HepG2 (cell line): ENCODE measurements at regions not wholly inside any gene's neighbourhood (a gene's known extent, or its start where the extent isn't known, plus 50 kb on each side); places are given as distances from the start of the nearest gene placed in this dataset.

Experiments used
- CTCF ChIP-seq: sonication (generic); formaldehyde crosslinking; IDR thresholded peaks from 2 replicates; pipeline ENCODE4 v1.5.0; 2020; ENCODE audit warnings: mild to moderate bottlenecking, missing genetic modification reagents, moderate library complexity
- FOXA1 ChIP-seq, 2 experiments: fragments of 450-650 bp in 1 of 2; sonication (generic) in 1 of 2; formaldehyde crosslinking in 1 of 2; IDR thresholded peaks; 2 replicates each; pipeline versions ENCODE4 v1.4.0 to v1.6.1; 2016 to 2020; ENCODE audit warnings: missing genetic modification reagents in 1 of 2
- FOXM1 ChIP-seq: sonication (generic); formaldehyde crosslinking; IDR thresholded peaks from 2 replicates; pipeline ENCODE4 v1.5.0; 2020; ENCODE audit warnings: missing genetic modification reagents
- HMG20B ChIP-seq: conservative IDR thresholded peaks from 2 replicates; pipeline ENCODE4 v1.6.1; 2016; ENCODE audit warnings: missing genetic modification reagents, missing compliant biosample characterization
- NFE2L1 ChIP-seq: sonication (generic); formaldehyde crosslinking; IDR thresholded peaks from 2 replicates; pipeline ENCODE4 v1.4.0; 2020; ENCODE audit warnings: missing genetic modification reagents, mild to moderate bottlenecking, borderline replicate concordance
- POLR2A ChIP-seq, 2 experiments: IDR thresholded peaks; 2 replicates each; pipeline ENCODE4 v1.6.1; 2011; ENCODE audit warnings: low read depth in 2 of 2, low read length in 2 of 2, mild to moderate bottlenecking in 1 of 2, moderate library complexity in 1 of 2; ENCODE audit not compliant: insufficient read depth in 1 of 2
- RFX5 ChIP-seq: IDR thresholded peaks from 2 replicates; pipeline ENCODE4 v1.6.1; 2011; ENCODE audit warnings: low read depth, low read length, improper control_type of control experiment
- ZNF280D ChIP-seq: sonication (generic); formaldehyde crosslinking; IDR thresholded peaks from 2 replicates; pipeline ENCODE4 v1.5.1; 2020; ENCODE audit warnings: mild to moderate bottlenecking, missing genetic modification reagents
- ZNF530 ChIP-seq: sonication (generic); formaldehyde crosslinking; IDR thresholded peaks from 2 replicates; pipeline ENCODE4 v1.5.0; 2020; ENCODE audit warnings: low read depth, mild to moderate bottlenecking, missing genetic modification reagents
- ZNF691 ChIP-seq: sonication (generic); formaldehyde crosslinking; IDR thresholded peaks from 2 replicates; pipeline ENCODE4 v1.4.0; 2020; ENCODE audit warnings: missing genetic modification reagents, low read depth, mild to moderate bottlenecking, borderline replicate concordance

- TF ChIP-seq RFX5 (no peak), POLR2A (IDR thresholded peaks at IDR 0.05; ENCODE audit: insufficient read depth in 1 of 2, low read depth in 2 of 2, low read length in 2 of 2) (no peak), CTCF (CRISPR knock-in tag) (no peak), ZNF530 (CRISPR knock-in tag) (no peak), HMG20B (CRISPR knock-in tag) (no peak), NFE2L1 (no peak), ZNF691 (no peak), ZNF280D (CRISPR knock-in tag) (no peak), FOXA1 (IDR thresholded peaks at IDR 0.05) (no peak), FOXA1 (CRISPR knock-in tag; IDR thresholded peaks at IDR 0.05) (no peak), FOXM1 (CRISPR knock-in tag) (no peak)
These were observed 50.9 kb upstream of the NLK start for GRCh38 chr17:27991462-27991993.
